ENCODE measurements at regions not wholly inside any gene's neighbourhood (a gene's known extent, or its start where the extent isn't known, plus 50 kb on each side); places are given as distances from the start of the nearest gene placed in this dataset.

GRCh38 chr6:77979204-77979603 lies 326.4 kb downstream of the MEI4 start:
- DNase-seq, result no peak

GRCh38 chr6:77986380-77987034 lies 333.7 kb downstream of the MEI4 start:
- no peak for DNase-seq

- DNase-seq, result no peak
Measured at GRCh38 chr6:77987035-77987384, 334.2 kb downstream of the MEI4 start.

- DNase-seq, result no peak
Measured at GRCh38 chr6:78010130-78010529, 357.3 kb downstream of the MEI4 start.

- DNase-seq, result no peak
Measured at GRCh38 chr6:78020586-78020985, 367.7 kb downstream of the MEI4 start.

GRCh38 chr6:78025502-78025901 lies 372.7 kb downstream of the MEI4 start:
- DNase-seq, result no peak

- DNase-seq, result no peak
Measured at GRCh38 chr6:78031228-78031627, 378.4 kb downstream of the MEI4 start.

- no peak for DNase-seq
Measured at GRCh38 chr6:78059171-78059570, 406.3 kb downstream of the MEI4 start.

GRCh38 chr6:78062993-78063392 lies 410.2 kb downstream of the MEI4 start:
- no peak for DNase-seq

GRCh38 chr6:78076371-78076770 lies 423.5 kb downstream of the MEI4 start:
- no peak for DNase-seq

GRCh38 chr6:78089531-78089930 lies 436.7 kb downstream of the MEI4 start:
- no peak for DNase-seq

GRCh38 chr6:78093906-78094305 lies 441.1 kb downstream of the MEI4 start:
- no peak for DNase-seq

- DNase-seq, result no peak
Measured at GRCh38 chr6:78101387-78101786, 448.5 kb downstream of the MEI4 start.

- DNase-seq, result no peak
Measured at GRCh38 chr6:78110641-78111040, 457.8 kb downstream of the MEI4 start.

GRCh38 chr6:78117966-78118365 lies 465.1 kb downstream of the MEI4 start:
- no peak for DNase-seq

- no peak for DNase-seq
Measured at GRCh38 chr6:78131521-78131920, 478.7 kb downstream of the MEI4 start.

GRCh38 chr6:78132671-78133410 lies 480.0 kb downstream of the MEI4 start:
- DNase-seq, result no peak

- no peak for DNase-seq
Measured at GRCh38 chr6:78150425-78150824, 497.6 kb downstream of the MEI4 start.

- no peak for DNase-seq
Measured at GRCh38 chr6:78153976-78154375, 501.1 kb downstream of the MEI4 start.

- no peak for DNase-seq
Measured at GRCh38 chr6:78157606-78158005, 504.8 kb downstream of the MEI4 start.

GRCh38 chr6:78188891-78189290 lies 536.1 kb downstream of the MEI4 start:
- no peak for DNase-seq

- DNase-seq, result no peak
Measured at GRCh38 chr6:78192057-78192456, 539.2 kb downstream of the MEI4 start.

- DNase-seq, result no peak
Measured at GRCh38 chr6:78199044-78199443, 546.2 kb downstream of the MEI4 start.

GRCh38 chr6:78222226-78222625 lies 569.4 kb downstream of the MEI4 start:
- no peak for DNase-seq

- no peak for DNase-seq
Measured at GRCh38 chr6:78231002-78231401, 578.2 kb downstream of the MEI4 start.

All from activated CD4-positive, alpha-beta T cell treated with anti-CD3 and anti-CD28 coated beads, Interleukin-2, Interleukin-6, amounts not matched to agents 100 ng/mL and 50 ng/mL, durations not matched to agents 16 hours and 8 hours (primary cell).